Bronchial epithelial cell (primary cell): ENCODE measurements at regions not wholly inside any gene's neighbourhood (a gene's known extent, or its start where the extent isn't known, plus 50 kb on each side); places are given as distances from the start of the nearest gene placed in this dataset.
A peak's percentile ranks its signal among the peaks of the same experiment; 100 is the strongest.

Experiments used
- DNase-seq: peaks from one replicate; pipeline ENCODE4 v3.0.0-alpha.2; 2010; ENCODE audit warnings: low read depth
- FAIRE-seq: peaks from 2 replicates; lab custom pipeline; 2011; peaks lifted over from hg19 to GRCh38; lab: Jason Lieb, UNC
- H3K27me3 ChIP-seq: 2 replicates; pipeline ENCODE4 v1.5.1; 2011; ENCODE audit warnings: low read length; ENCODE audit not compliant: control insufficient read depth, insufficient read depth
- H3K36me3 ChIP-seq: 2 replicates; pipeline ENCODE4 v1.5.1; 2011; ENCODE audit warnings: low read length; ENCODE audit not compliant: control insufficient read depth, insufficient read depth
- H3K4me3 ChIP-seq: 2 replicates; pipeline ENCODE4 v1.5.1; 2011; ENCODE audit warnings: mild to moderate bottlenecking, low read depth, low read length, control low read depth
- TF ChIP-seq, protein P1 (sequence below): IDR thresholded peaks from 2 replicates; pipeline ENCODE4 v1.5.1; 2011; ENCODE audit warnings: mild to moderate bottlenecking, moderate library complexity, low read length, control low read depth, inconsistent platforms; ENCODE audit not compliant: insufficient read depth, severe bottlenecking

DNA sequence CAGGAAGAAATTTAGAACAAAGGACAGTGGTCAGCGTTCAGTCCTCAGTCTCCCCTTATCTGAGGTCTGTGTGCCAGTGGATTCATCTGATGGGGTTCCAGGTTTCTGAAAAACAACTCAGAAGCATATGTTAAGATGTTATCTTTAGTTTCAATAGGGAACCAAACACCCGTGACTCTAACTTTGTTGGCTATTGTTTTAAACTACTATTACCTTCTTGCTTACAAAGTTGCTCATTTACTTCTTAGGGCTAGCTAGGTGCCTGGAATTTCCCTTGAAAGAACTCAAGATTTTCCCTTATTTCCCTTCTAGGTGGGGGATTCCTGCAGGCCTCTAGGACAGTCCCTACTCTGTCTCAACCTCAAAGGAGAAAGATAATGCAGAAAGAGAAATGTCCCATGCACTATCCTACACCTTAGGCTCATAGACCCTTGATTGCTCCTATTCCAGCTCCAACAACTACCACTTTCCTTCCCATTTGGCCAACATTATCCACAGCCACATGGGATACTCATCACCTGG is 192.5 kb upstream of the LYZL1 start:
- H3K4me3 ChIP-seq: no peak overlapping the region
- no peaks in the 10 kb centered on the region for H3K36me3 ChIP-seq
- no peak for DNase-seq
- no peaks in the 10 kb centered on the region for H3K27me3 ChIP-seq
- no peak for FAIRE-seq
- TF ChIP-seq, protein P1, sequence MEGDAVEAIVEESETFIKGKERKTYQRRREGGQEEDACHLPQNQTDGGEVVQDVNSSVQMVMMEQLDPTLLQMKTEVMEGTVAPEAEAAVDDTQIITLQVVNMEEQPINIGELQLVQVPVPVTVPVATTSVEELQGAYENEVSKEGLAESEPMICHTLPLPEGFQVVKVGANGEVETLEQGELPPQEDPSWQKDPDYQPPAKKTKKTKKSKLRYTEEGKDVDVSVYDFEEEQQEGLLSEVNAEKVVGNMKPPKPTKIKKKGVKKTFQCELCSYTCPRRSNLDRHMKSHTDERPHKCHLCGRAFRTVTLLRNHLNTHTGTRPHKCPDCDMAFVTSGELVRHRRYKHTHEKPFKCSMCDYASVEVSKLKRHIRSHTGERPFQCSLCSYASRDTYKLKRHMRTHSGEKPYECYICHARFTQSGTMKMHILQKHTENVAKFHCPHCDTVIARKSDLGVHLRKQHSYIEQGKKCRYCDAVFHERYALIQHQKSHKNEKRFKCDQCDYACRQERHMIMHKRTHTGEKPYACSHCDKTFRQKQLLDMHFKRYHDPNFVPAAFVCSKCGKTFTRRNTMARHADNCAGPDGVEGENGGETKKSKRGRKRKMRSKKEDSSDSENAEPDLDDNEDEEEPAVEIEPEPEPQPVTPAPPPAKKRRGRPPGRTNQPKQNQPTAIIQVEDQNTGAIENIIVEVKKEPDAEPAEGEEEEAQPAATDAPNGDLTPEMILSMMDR: no peak

DNA sequence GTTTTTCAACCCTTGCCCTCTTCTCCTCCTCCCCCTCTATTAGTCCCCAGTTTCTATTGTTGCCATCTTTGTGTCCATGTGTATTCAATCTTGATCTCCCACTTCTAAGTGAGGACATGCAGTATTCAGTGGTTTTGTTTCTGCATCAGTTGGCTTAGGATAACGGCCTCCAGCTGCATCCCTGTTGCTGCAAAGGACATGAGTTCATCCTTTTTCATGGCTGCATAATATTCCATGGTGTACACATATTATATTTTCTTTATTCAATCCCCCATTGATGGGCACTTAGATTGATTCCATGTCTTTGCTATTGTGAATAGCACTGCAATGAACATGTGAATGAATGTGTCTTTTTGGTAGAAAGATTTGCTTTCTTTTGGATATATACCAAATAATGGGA is 190.4 kb upstream of the LYZL1 start:
- H3K27me3 ChIP-seq: no peaks in the 10 kb centered on the region
- DNase-seq: no peak
- H3K4me3 ChIP-seq: no peak overlapping the region
- H3K36me3 ChIP-seq: no peaks in the 10 kb centered on the region
- FAIRE-seq: no peak
- TF ChIP-seq, protein P1: no peak

DNA sequence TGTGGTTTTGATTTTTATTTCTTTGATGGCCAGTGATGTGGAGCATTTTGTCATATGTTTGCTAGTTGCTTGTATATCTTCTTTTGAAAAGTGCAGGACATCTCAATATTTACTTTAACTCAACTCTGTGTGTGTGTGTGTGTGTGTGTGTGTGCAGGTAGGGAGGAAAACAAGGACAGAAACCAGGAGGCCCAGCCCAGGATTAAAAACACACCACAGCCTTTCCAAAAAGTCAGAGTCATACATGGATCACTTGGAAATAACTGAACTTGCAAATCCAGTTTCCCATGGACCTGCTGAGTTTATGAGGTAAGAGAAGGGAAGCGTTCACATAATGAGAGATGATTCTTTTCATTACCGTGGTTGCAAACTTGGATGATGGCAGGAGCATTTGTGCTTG is 189.9 kb upstream of the LYZL1 start:
- FAIRE-seq (no peak), DNase-seq (peak; percentile 43)
- Histone ChIP-seq H3K27me3 (no peaks in the 10 kb centered on the region), H3K4me3 (no peak overlapping the region), H3K36me3 (no peaks in the 10 kb centered on the region)
- TF ChIP-seq, protein P1: no peak

DNA sequence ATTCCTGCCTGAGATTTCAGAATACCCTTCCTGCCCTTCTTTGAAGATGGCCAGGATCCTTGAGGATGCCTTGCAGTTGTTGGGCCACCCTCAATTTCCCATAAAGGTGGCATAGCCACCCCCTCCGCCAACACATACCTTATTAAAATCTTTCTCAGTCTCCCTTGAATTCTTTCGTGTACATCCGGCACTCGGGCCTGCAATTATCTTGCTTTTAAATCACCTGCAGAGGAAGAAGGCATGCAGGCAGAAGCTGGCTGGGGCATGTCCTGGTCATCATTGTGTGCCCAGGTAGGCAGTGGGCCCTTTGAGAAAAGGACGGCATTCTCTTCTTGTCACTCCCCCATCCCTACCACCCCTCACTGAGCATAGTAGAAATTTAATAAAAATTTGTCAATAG is 189.5 kb upstream of the LYZL1 start:
- FAIRE-seq: no peak

DNA sequence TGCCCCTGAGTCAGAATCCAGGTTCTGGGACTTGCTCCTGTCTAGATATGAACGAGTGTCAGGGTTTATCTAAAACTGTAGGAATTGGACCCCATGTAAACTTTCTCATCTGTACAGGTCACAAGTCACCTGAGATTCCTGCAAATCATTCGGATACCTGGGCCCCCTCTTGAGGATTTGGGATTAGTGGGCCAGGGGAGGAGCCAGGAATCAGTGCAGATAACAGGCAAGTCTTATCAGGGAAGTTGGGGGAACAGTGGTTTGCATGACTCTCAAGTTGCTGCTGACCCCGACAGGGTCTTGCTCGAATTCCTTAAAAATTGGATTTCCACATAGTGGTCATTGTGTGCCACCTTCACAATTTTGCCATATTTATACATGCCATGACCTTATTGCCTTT is 188.4 kb upstream of the LYZL1 start:
- Histone ChIP-seq H3K36me3 (no peaks in the 10 kb centered on the region), H3K27me3 (no peaks in the 10 kb centered on the region), H3K4me3 (no peak overlapping the region)
- DNase-seq (no peak), FAIRE-seq (no peak)
- TF ChIP-seq, protein P1: no peak

More for the DNA sequence above, 189.5 kb upstream of the LYZL1 start:
- DNase-seq: no peak
- H3K36me3 ChIP-seq: no peaks in the 10 kb centered on the region
- no peaks in the 10 kb centered on the region for H3K27me3 ChIP-seq
- TF ChIP-seq, protein P1: no peak
- no peak overlapping the region for H3K4me3 ChIP-seq

DNA sequence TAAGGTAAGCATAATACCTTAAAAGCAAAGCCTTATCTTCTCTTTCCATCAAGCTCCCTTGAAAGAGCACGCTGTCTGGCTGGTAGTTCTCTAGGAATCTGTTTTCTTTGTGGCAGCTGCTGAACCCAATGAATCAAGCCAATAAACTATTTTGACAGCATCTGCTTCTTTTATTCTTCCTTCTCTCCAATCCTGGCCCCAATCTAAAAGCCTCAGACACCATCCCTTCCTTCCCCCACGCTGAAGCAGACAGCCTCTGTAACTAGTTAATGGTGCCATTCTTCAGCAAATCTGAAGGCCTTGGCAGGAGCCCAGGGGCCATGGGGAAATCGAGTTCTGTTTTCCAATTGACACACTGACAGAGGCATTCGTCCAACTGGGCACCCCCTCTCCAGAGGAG is 186.6 kb upstream of the LYZL1 start:
- DNase-seq (no peak), FAIRE-seq (no peak)
- Histone ChIP-seq H3K4me3 (no peak overlapping the region), H3K27me3 (no peaks in the 10 kb centered on the region), H3K36me3 (no peaks in the 10 kb centered on the region)
- TF ChIP-seq, protein P1: no peak
